Activated CD8-positive, alpha-beta memory T cell treated with anti-CD3 and anti-CD28 coated beads, Interleukin-2, amount 10 ng/mL, durations not matched to agents 7 days and 5 days (primary cell): ENCODE measurements at regions not wholly inside any gene's neighbourhood (a gene's known extent, or its start where the extent isn't known, plus 50 kb on each side); places are given as distances from the start of the nearest gene placed in this dataset.

ENCODE experiments used
- ATAC-seq: fragments of 150-1000 bp; cut with Tn5 transposase; one replicate; pipeline ENCODE4 v1.10.0; 2021; ENCODE audit warnings: moderate library complexity
- CTCF ChIA-PET: fragments of 350-600 bp; sonication (Branson Sonifier 250); formaldehyde crosslinking; loops from one replicate; lab custom pipeline; 2021; ENCODE audit warnings: antibody characterized with exemption; lab: Charles Lee
- DNase-seq: peaks from one replicate; pipeline ENCODE4 v3.0.0-alpha.2; 2020
- H3K27ac Mint-ChIP-seq: one replicate; pipeline ENCODE4 v1.8.0; 2021; ENCODE audit warnings: mild to moderate bottlenecking, mixed read lengths
- H3K27me3 Mint-ChIP-seq: one replicate; pipeline ENCODE4 v1.8.0; 2021; ENCODE audit warnings: mixed read lengths
- H3K36me3 Mint-ChIP-seq: one replicate; pipeline ENCODE4 v1.8.0; 2021; ENCODE audit warnings: mild to moderate bottlenecking, mixed read lengths
- H3K4me1 Mint-ChIP-seq: one replicate; pipeline ENCODE4 v1.8.0; 2021; ENCODE audit warnings: mixed read lengths
- H3K4me3 Mint-ChIP-seq: one replicate; pipeline ENCODE4 v1.8.0; 2021; ENCODE audit warnings: mild to moderate bottlenecking, moderate library complexity, mixed read lengths
- H3K9me3 Mint-ChIP-seq: one replicate; pipeline ENCODE4 v1.8.0; 2022; ENCODE audit warnings: low read depth, mixed read lengths

GRCh38 chr21:18602711-18603110, 199.1 kb upstream of the TMPRSS15 start:
- Mint-ChIP-seq H3K27me3 (no peaks in the 10 kb centered on the region), H3K9me3 (peaks cover 4% of the 10 kb centered on the region), H3K4me3 (no peak overlapping the region), H3K36me3 (no peaks in the 10 kb centered on the region), H3K27ac (no peak overlapping the region), H3K4me1 (no peaks in the 10 kb centered on the region)
- no peak for DNase-seq
- CTCF ChIA-PET = no interaction called here
- ATAC-seq = no peak

GRCh38 chr21:18603261-18603660, 199.7 kb upstream of the TMPRSS15 start:
- CTCF ChIA-PET = no interaction called here
- ATAC-seq (no peak), DNase-seq (no peak)
- Mint-ChIP-seq H3K4me3 (no peak overlapping the region), H3K36me3 (no peaks in the 10 kb centered on the region), H3K27ac (no peak overlapping the region), H3K4me1 (no peaks in the 10 kb centered on the region), H3K9me3 (peaks cover 2% of the 10 kb centered on the region), H3K27me3 (no peaks in the 10 kb centered on the region)

- H3K36me3 Mint-ChIP-seq = no peaks in the 10 kb centered on the region
- H3K27ac Mint-ChIP-seq = no peak overlapping the region
- H3K9me3 Mint-ChIP-seq = peaks cover 2% of the 10 kb centered on the region
- H3K4me1 Mint-ChIP-seq = no peaks in the 10 kb centered on the region
- H3K27me3 Mint-ChIP-seq = no peaks in the 10 kb centered on the region
- DNase-seq (no peak), ATAC-seq (no peak)
- CTCF ChIA-PET = no interaction called here
- H3K4me3 Mint-ChIP-seq = no peak overlapping the region
Observed at GRCh38 chr21:18603980-18604379, 200.4 kb upstream of the TMPRSS15 start.

- Mint-ChIP-seq H3K36me3 (no peaks in the 10 kb centered on the region), H3K9me3 (peaks cover 8% of the 10 kb centered on the region), H3K27ac (no peak overlapping the region), H3K4me1 (no peaks in the 10 kb centered on the region), H3K27me3 (no peaks in the 10 kb centered on the region), H3K4me3 (no peak overlapping the region)
- ATAC-seq = no peak
- CTCF ChIA-PET = no interaction called here
- DNase-seq = no peak
Observed at GRCh38 chr21:18608226-18608625, 204.6 kb upstream of the TMPRSS15 start.

GRCh38 chr21:18614303-18614702, 210.7 kb upstream of the TMPRSS15 start:
- CTCF ChIA-PET = no interaction called here
- no peak overlapping the region for H3K4me3 Mint-ChIP-seq
- no peak overlapping the region for H3K27ac Mint-ChIP-seq
- peaks cover 8% of the 10 kb centered on the region for H3K9me3 Mint-ChIP-seq
- no peaks in the 10 kb centered on the region for H3K36me3 Mint-ChIP-seq
- no peaks in the 10 kb centered on the region for H3K4me1 Mint-ChIP-seq
- ATAC-seq (no peak), DNase-seq (no peak)
- H3K27me3 Mint-ChIP-seq = no peaks in the 10 kb centered on the region

GRCh38 chr21:18617291-18617690, 213.7 kb upstream of the TMPRSS15 start:
- Mint-ChIP-seq H3K27me3 (no peaks in the 10 kb centered on the region), H3K4me1 (no peaks in the 10 kb centered on the region), H3K9me3 (peaks cover 6% of the 10 kb centered on the region), H3K27ac (no peak overlapping the region), H3K36me3 (no peaks in the 10 kb centered on the region), H3K4me3 (no peak overlapping the region)
- ATAC-seq (no peak), DNase-seq (no peak)
- CTCF ChIA-PET = no interaction called here

- H3K27me3 Mint-ChIP-seq = no peaks in the 10 kb centered on the region
- no peak overlapping the region for H3K27ac Mint-ChIP-seq
- CTCF ChIA-PET = no interaction called here
- H3K36me3 Mint-ChIP-seq = no peaks in the 10 kb centered on the region
- no peaks in the 10 kb centered on the region for H3K4me1 Mint-ChIP-seq
- DNase-seq = no peak
- no peak for ATAC-seq
- peaks cover 2% of the 10 kb centered on the region for H3K9me3 Mint-ChIP-seq
- no peak overlapping the region for H3K4me3 Mint-ChIP-seq
Observed at GRCh38 chr21:18620436-18620835, 216.9 kb upstream of the TMPRSS15 start.

GRCh38 chr21:18622383-18622782, 218.8 kb upstream of the TMPRSS15 start:
- Mint-ChIP-seq H3K27ac (no peak overlapping the region), H3K36me3 (no peaks in the 10 kb centered on the region), H3K9me3 (peaks cover 2% of the 10 kb centered on the region), H3K4me1 (no peaks in the 10 kb centered on the region), H3K4me3 (no peak overlapping the region), H3K27me3 (no peaks in the 10 kb centered on the region)
- CTCF ChIA-PET = no interaction called here
- ATAC-seq = no peak
- no peak for DNase-seq

GRCh38 chr21:18630446-18630845, 226.9 kb upstream of the TMPRSS15 start:
- no peak overlapping the region for H3K27ac Mint-ChIP-seq
- no peak overlapping the region for H3K4me3 Mint-ChIP-seq
- ATAC-seq (no peak), DNase-seq (no peak)
- H3K36me3 Mint-ChIP-seq = no peaks in the 10 kb centered on the region
- no peaks in the 10 kb centered on the region for H3K27me3 Mint-ChIP-seq
- H3K9me3 Mint-ChIP-seq = peaks cover 4% of the 10 kb centered on the region
- no peaks in the 10 kb centered on the region for H3K4me1 Mint-ChIP-seq
- CTCF ChIA-PET = no interaction called here

- CTCF ChIA-PET = no interaction called here
- DNase-seq (no peak), ATAC-seq (no peak)
- H3K9me3 Mint-ChIP-seq = peaks cover 2% of the 10 kb centered on the region
- no peak overlapping the region for H3K27ac Mint-ChIP-seq
- no peaks in the 10 kb centered on the region for H3K4me1 Mint-ChIP-seq
- H3K27me3 Mint-ChIP-seq = no peaks in the 10 kb centered on the region
- no peak overlapping the region for H3K4me3 Mint-ChIP-seq
- H3K36me3 Mint-ChIP-seq = no peaks in the 10 kb centered on the region
Observed at GRCh38 chr21:18636897-18637296, 233.3 kb upstream of the TMPRSS15 start.

GRCh38 chr21:18646116-18646515, 242.5 kb upstream of the TMPRSS15 start:
- no peaks in the 10 kb centered on the region for H3K4me1 Mint-ChIP-seq
- CTCF ChIA-PET = no interaction called here
- H3K27ac Mint-ChIP-seq = no peak overlapping the region
- no peaks in the 10 kb centered on the region for H3K36me3 Mint-ChIP-seq
- no peak overlapping the region for H3K4me3 Mint-ChIP-seq
- no peaks in the 10 kb centered on the region for H3K27me3 Mint-ChIP-seq
- DNase-seq = no peak
- H3K9me3 Mint-ChIP-seq = peaks cover 8% of the 10 kb centered on the region
- no peak for ATAC-seq

- Mint-ChIP-seq H3K4me3 (no peak overlapping the region), H3K27ac (no peak overlapping the region), H3K36me3 (no peaks in the 10 kb centered on the region), H3K9me3 (peaks cover 2% of the 10 kb centered on the region), H3K27me3 (no peaks in the 10 kb centered on the region), H3K4me1 (no peaks in the 10 kb centered on the region)
- DNase-seq (no peak), ATAC-seq (no peak)
- CTCF ChIA-PET = no interaction called here
Observed at GRCh38 chr21:18655931-18656330, 252.3 kb upstream of the TMPRSS15 start.

- ATAC-seq (no peak), DNase-seq (no peak)
- no peak overlapping the region for H3K27ac Mint-ChIP-seq
- H3K4me3 Mint-ChIP-seq = no peak overlapping the region
- H3K9me3 Mint-ChIP-seq = peaks cover 15% of the 10 kb centered on the region
- no peaks in the 10 kb centered on the region for H3K4me1 Mint-ChIP-seq
- CTCF ChIA-PET = no interaction called here
- H3K27me3 Mint-ChIP-seq = no peaks in the 10 kb centered on the region
- H3K36me3 Mint-ChIP-seq = no peaks in the 10 kb centered on the region
Observed at GRCh38 chr21:18661842-18662241, 258.3 kb upstream of the TMPRSS15 start.

GRCh38 chr21:18663663-18664062, 260.1 kb upstream of the TMPRSS15 start:
- Mint-ChIP-seq H3K4me3 (no peak overlapping the region), H3K36me3 (no peaks in the 10 kb centered on the region), H3K9me3 (peaks cover 17% of the 10 kb centered on the region), H3K27me3 (no peaks in the 10 kb centered on the region), H3K4me1 (no peaks in the 10 kb centered on the region), H3K27ac (no peak overlapping the region)
- ATAC-seq (no peak), DNase-seq (no peak)
- CTCF ChIA-PET = no interaction called here

GRCh38 chr21:18666725-18667124, 263.1 kb upstream of the TMPRSS15 start:
- Mint-ChIP-seq H3K4me1 (no peaks in the 10 kb centered on the region), H3K36me3 (no peaks in the 10 kb centered on the region), H3K27ac (no peak overlapping the region), H3K9me3 (peaks cover 26% of the 10 kb centered on the region), H3K4me3 (no peak overlapping the region), H3K27me3 (no peaks in the 10 kb centered on the region)
- no peak for DNase-seq
- no peak for ATAC-seq
- CTCF ChIA-PET = no interaction called here
